Right renal cortex interstitium (tissue), 3 donors: ENCODE measurements at regions not wholly inside any gene's neighbourhood (a gene's known extent, or its start where the extent isn't known, plus 50 kb on each side); places are given as distances from the start of the nearest gene placed in this dataset.
"Not testable (repeated sequence)": the region's sequence is repeated elsewhere in the genome, so short reads cannot be mapped to it uniquely, and the experiment has no call there.

Source experiments
- DNase-seq, 3 donors: peaks; one replicate each; pipeline ENCODE4 v3.0.0-alpha.2; 2013; ENCODE audit warnings: low read depth in 3 of 3, low spot score in 2 of 3

DNA sequence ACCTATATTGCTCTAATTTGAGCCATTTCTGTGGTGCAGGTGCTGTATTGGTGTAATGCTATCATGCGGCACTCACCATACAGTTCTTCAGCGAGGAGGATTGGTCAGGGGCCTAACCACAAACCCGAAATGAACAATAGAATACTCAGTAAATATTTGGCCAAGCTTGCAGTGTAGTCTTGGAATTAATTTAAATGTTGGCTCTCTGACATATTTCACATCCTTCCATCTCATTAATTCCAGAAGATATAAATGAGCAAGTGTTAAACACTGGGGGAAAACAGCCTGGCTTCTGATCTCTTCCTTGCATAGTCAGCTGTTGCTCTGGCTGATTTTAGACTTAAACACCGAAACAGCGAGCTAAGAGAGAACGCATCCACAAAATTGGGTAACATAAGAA, 663.1 kb upstream of the GHITM start:
- DNase-seq = no peak

DNA sequence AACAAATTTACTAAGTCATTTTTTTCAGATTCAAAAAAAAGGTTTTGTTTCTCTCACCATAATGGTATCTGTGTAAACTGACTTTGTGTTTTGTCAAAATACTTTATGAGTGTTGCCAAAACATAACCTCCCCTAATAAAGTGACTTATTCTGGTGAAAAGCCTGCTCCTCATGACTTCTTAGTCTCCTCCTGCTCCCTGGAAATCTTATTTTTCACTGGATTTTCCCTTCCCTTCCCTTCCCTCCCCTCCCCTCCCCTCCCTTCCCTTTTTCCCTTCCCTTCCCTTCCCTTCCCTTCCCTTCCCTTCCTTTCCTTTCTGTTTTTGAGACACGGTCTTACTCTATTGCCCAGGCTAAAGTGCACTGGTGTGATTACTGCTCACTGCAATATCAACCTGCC, 650.1 kb upstream of the GHITM start:
- no peak for DNase-seq

DNA sequence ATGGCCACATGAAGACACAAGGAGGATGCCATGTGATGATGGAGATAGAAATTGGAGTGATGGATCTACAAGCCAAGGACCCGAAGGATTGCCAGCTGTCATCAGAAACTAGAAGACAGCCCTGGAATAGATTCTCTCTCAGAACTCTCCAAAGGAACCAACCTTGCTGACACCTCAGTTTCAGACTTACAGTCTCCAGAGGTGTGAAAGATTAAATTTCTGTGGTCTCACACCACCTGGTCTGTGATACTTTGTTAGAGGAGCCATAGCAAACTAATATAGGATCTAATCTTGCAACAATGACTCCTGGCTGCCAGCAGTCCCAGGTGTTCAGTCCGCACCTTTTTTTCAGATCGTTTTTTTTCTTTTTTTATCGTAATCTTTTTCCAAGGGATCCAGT, 647.3 kb upstream of the GHITM start:
- no peak for DNase-seq

DNA sequence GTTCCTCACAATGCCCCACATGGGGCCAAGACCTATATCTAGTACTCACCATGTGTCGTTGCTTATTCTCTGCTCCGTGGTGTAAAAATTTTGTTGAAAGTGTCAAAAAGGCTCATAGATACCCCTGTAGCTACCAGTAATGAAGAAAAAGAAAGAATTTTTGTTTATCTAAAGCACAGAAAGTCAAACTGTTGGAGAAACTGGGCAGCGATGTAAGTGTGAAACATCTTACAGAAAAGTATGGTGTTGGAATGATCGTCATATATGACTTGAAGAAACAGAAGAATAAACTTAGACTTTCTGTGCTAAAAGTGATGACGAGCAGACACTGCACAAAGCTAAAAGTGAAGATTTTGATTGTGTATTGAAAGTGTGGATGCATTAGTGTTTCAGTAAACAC, 626.6 kb upstream of the GHITM start:
- DNase-seq = no peak

DNA sequence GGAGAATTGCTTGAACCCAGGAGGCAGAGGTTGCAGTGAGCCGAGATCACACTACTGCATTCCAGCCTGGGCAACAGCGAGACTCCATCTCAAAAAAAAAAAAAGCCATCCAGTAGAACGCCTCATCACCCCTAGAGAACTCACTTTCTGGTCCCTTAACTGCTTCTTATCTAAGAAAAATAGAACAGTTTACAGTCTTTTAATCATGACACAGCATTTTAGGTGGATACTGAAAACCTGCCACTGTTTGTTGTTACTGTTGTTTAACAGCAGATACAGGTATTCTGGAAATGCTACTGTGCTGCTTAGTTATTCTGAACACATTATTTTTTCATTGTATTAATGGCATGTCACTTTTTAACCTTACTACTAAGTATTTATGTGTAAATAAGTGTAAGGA, 624.3 kb upstream of the GHITM start:
- no peak for DNase-seq

DNA sequence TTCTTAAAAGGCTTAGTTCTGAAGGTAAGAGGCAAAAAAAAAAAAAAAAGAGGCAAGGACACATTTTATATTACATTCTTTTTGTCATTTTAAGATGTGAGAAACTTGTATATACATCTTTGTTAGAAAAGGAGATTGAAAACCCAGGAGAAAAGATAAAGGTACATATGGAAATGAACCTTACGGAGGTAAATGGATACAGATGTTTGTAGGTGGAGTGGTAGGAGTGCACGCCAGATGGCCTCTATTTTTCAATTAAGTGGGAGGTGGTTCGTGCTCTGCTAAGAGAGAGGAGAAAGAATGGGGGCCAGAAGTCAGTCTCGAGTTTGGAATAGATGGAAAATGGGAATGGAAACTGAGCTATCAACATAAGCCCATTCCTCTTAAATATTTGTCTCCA, 622.5 kb upstream of the GHITM start:
- DNase-seq = no peak

DNA sequence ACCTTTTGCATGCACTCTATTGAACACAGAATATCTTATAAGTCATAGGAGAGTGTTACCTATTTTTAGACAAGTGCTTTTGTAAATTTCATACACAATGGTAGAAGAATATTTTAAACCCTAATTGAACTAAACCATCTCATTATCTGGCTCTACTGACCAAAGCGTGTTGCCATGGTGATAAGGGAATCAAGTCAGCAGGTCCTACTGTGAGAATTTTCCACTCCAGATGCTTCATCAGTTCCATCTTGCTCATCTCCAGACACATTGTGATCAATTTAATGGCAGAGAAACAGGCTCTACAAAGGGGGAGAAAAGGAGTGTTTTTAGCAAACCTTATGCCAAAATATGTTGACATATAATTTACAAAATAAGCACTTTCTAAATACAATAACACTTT, 621.9 kb upstream of the GHITM start:
- no peak for DNase-seq

DNA sequence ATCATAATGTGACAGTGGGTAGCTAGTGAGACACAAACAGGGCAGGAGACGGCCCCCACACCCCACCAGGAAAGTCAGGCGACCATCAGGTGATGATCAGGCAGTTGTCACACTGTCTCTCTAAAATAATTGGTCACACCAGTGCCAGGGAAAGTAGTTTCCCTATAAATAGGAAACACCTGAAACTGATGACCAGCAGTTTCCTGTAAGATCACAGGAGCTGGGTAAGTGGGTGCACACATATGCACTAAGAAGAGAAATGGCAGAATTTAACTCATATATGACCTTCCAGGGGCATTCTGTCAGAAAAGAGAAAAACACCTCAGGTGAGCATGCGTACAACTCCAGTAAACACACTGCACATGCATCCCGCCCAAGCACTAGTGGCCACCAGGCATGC, 620.5 kb upstream of the GHITM start:
- DNase-seq = no peak

DNA sequence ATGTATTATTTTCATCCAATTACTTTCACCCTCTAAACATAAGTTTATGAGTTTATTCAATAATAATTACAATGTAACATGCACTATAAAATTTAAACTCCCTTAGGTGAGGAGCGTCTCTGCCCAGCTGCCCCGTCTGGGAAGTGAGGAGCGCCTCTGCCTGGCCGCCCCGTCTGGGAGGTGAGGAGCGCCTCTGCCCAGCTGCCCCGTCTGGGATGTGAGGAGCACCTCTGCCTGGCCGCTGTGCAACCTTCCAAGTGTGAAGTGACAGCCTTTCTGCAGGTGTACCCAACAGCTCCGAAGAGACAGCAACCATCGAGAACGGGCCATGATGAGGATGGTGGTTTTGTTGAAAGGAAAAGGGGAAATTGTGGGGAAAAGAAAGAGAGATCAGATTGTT, 618.9 kb upstream of the GHITM start:
- not testable (repeated sequence) for DNase-seq

DNA sequence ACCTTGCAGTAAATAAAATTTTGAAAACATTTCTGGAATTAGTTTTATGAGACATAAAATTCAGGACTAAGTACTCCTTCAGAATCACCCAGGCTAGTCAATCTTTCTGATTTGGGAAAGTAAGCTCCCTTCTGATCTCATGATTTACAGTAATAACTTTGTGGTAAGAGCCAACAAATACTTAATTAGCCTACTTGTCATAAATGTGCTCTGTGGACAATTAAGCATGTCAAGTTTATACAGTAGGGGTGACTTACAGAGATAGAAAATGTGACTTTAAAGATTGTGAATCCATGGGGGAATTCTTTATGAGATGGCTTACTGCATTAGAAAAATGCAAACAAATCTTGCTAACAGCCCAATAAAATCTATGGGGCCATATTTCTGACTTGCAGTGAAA, 616.9 kb upstream of the GHITM start:
- DNase-seq = no peak

DNA sequence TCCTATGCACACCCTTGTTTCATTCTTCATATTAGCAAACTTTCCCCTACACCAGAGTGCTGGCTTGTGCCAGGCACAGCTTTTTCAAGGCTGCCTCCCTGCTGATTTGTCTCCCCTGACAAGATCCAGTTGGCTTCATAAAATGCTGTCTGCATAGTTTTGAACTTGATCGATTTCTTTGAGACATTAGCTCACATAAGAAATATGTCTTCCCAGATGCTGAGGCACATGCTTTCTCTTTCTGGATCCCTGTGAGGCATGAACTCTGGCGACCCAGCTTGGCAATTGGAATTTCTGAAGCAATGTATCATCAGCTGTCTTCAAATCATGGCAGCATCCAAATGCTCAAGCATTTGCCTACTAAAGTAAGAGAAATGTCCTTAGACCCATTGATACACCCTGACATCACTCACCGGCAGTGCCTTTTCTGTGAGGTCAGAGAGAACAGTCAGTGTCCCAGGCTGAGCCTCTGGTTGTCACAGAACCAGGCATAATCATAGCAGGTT, 616.4 kb upstream of the GHITM start:
- DNase-seq = no peak

DNA sequence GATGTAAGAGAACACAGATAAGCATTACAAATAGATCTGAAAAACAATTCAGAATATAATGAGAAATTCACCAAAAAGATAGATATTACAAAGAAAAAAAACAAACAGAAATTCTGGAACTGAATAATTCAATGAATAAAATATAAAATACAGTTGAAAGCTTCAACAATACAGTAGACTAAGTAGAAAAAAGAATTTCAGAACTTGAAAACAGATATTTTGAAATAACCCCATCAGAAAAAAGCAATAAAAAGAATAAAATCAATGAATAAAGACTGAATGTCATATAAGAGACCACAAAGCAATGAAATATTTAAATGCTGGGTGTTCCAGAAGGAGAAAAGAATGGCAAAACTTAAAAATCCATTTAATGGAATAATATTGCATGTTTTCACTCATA, 611.4 kb upstream of the GHITM start:
- DNase-seq = no peak

DNA sequence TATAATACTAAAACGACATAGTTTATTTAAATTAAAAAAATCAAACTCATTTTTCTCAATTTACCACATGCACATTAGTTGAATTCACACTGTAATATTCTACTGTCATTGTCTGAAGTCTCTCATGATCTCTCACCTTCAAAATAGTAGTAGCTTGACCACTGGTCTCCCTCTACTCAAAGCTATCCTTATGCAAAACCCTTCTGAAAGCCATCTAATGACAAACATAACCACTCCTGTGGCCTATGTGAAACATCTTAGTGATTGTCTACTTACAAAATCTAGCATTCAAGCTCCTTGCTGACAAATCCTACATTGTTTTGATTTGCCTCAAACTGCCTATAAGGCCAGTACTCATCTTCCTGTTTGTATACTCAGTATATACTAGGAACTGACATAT, 606.0 kb upstream of the GHITM start:
- DNase-seq = no peak

DNA sequence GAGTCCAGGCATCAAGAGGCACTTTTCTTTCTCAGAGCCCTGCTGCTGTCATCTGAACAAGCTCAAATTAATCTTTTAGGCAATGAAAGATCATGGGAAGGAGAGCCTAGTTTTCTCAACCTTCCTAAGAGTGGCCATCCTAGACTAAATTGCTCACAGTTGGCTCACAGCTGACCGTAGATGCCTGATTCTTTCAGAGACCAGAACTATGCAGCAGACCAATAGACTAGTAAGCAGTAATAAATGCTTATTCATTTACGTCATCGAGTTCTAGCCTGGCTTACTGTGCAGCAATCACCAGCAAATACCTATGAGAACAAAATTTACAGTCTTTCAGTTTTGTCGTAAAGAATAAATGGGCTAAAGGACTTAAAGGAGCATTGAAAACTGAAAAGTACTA, 602.9 kb upstream of the GHITM start:
- DNase-seq = no peak

DNA sequence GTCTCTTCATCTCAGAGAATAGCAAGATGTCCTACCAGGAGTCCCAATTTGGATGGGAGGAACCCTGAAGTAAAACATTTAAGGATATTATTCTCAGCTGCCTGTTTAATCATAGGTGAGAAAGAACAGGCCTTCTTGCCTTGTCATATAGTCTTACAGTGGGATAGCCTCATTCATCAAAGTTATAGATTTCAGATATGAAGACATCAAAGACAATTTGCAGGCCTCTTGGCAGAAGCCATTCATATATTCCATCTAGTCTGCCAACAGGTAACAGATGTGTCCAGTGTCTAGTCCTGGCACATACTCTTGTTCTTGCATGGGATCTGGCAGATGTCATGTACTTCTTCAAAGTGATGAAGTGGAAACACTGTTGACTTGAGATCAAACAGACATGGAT, 601.3 kb upstream of the GHITM start:
- DNase-seq = no peak

DNA sequence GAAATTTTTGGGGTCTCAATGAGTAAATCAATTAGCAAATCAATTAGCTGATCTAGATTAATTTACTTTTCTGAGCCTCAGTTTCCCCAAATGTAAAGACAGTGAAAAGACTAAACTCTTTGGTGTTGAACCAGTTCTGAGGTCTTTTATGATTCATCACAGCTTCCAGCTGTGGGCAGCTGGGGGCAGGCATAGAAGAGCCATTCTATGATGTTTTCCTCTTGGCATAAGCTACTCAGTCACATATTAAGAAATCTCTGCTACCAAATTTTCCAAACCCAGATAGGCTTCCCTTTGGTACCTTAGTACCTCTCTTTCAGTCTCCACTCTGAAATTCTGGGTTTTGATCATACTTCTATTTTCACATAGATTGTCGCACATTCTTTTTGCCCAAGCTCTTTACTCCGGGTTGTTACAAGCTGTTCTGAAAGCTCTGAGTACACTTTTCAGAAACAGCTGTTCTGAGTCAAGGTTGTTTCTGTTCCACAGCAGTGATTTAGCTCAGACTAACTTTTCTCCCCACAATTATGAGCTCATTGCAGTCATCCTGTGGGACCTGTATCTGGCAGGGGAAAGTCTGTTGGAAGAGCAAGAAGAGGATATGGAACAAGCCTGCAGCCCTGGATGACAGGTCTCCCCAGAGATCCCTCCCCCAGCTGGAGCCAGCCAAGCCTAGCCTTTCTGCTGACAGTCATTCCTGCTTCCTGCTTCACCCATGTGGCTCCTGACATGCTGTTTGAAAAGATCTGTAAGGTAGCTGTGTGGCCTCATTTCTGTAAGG, 599.6 kb upstream of the GHITM start:
- DNase-seq = peak in 1 of 3 donors; percentile 23

DNA sequence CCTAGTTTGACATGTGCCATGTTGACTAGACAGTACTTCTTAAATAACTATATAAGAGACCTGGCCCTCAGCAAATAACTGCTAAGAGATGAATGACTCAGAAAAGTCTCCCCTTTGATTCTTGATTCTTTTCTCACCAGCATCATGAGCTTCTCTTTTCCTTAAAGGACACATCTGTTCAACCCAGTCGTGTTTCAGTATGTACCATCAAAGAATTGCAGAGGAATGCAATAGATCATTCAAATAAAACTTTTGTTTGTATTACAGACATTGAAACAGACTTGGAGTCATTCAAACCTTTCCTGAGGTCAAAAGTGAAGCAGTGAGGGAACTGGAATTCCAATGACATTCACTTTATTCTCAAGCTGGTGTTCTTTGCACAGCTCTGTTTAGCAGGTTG, 598.3 kb upstream of the GHITM start:
- no peak for DNase-seq

DNA sequence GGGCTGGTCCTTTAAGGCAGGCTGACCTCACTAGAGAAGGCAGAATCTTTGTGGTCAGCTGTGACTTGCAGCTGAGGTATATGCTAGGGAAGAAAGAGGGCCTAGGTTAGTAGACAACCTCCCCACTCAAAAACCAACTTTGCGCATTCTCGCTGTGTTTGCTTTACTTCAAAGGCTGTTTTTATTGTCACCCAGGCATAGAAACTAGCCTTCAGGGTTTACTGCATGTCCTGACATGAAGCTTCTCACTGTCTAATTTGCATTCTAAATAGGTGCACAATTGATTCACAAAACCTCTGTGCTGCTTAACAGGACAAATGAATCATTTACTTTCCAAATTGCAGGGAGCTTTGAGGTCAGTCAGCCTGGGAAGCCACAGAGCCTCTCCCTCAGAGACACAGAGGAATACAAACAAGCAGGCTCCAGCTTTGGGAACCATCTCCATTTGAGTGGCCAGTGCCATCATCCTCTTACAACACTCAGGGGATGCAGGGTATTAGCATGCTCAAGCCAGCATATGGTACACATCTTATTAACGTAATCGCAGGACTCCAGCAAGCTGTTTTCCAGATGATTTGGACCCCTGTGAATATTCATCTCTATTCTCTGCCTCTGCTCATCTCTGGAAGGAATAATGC, 596.4 kb upstream of the GHITM start:
- no peak for DNase-seq

DNA sequence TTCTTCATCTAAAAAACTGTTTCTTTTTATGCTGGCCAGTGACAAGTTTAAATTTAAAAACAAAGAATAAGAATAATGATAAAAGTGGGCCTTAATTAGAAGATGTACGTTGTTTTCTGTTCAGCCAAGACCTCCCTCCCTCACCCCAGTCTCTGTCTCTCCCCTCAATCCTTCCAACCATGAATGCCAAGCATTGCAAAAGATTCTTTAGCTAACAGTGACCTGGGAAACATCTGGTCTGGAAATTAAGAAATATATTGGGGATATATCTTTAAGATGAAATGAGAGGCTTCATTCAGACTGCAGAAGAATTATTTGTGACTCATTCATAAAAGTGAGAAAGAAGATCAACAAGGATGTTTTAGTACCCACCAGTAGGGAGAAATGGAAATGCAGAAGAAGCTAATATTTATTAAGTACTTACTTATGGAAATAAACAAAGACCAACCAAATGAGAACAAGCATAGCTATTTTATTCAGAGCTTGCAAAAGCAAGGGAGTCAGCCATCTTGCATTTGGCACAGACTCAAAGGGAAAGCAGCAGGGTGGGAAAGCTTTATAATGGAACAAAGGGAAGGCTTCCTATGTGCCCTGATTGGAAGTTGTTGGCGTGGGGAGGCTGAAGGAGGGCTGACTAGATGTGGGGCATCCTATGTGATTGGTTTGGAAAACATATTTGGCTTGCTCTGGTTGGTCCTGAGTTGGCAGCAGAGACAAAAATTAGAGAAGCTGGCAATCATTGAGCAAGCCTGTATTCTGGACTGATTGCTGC, 595.4 kb upstream of the GHITM start:
- DNase-seq = no peak

DNA sequence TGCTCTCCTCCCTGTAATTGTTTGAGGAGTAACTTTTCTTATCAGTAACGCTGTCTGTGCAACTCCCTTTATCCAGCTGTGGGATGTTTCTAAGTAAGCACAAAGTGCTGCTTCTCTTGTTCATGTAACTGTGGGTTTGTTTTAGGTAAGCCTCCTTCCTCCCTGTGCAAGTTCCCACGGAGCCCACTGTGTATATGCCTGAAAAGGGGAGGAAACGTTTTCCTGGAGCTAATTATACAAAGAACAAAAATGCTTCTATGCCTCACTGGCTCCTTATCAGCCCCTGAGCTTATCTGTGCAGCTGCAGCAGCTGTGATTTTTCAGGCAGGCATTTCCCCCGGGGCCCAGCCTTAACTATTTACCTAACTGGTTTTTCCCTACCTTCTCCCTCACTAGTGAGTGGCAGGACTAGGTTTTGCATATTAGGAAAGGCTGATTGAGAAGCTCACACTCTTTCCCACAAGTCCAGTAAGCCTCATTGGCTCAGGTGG, 593.4 kb upstream of the GHITM start:
- no peak for DNase-seq

DNA sequence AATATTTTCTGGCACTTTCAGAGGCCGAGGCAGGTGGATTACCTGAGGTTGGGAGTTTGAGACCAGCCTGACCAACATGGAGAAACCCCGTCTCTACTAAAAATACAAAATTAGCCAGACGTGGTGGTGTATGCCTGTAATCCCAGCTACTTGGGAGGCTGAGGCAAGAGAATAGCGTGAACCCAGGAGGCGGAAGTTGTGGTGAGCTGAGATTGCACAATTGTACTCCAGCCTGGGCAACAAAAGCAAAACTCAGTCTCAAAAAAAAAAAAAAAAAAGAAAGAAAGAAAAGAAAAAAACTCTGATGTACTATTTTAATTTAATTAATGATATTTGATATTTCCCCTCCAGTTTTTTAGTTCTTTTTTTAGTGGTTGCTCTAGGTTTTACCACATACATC, 588.1 kb upstream of the GHITM start:
- not testable (repeated sequence) for DNase-seq

DNA sequence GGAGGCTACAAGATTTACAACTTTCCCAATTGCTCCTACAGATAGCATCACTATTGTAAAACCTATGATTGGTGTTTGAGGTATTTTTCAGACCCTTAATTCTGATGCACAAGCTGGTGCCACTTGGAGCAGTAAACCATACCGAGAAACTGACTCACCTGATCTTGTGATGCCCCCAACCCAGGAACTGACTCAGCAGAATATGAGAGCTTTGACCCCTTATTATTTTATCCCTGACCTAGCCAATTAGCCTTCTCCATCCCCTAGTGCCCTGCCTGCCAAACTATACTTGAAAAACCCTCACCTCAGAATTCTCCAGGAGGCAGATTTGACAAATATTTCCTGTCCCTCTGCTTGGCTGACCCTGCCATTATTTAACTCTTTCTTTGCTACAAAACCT, 585.9 kb upstream of the GHITM start:
- no peak for DNase-seq
